Germinal center (tissue), 1 donor: ENCODE measurements at regions not wholly inside any gene's neighbourhood (a gene's known extent, or its start where the extent isn't known, plus 50 kb on each side); places are given as distances from the start of the nearest gene placed in this dataset.
A peak's percentile ranks its signal among the peaks of the same experiment; 100 is the strongest.

ENCODE experiments used
- DNase-seq: peaks from one replicate; pipeline ENCODE4 v3.0.0; 2012; ENCODE audit warnings: mixed read lengths, low spot score

GRCh38 chr3:148023994-148024393 lies 614.8 kb downstream of the ZIC1 start:
- no peak for DNase-seq

GRCh38 chr3:148026009-148026588 lies 616.9 kb downstream of the ZIC1 start:
- DNase-seq, result no peak

GRCh38 chr3:148030975-148031374 lies 621.8 kb downstream of the ZIC1 start:
- DNase-seq, result no peak

GRCh38 chr3:148034353-148034752 lies 625.2 kb downstream of the ZIC1 start:
- DNase-seq, result no peak

- no peak for DNase-seq
Observed at GRCh38 chr3:148036331-148036876, 627.2 kb downstream of the ZIC1 start.

GRCh38 chr3:148042663-148043445 lies 633.7 kb downstream of the ZIC1 start:
- DNase-seq, result no peak

- no peak for DNase-seq
Observed at GRCh38 chr3:148044151-148044550, 635.0 kb downstream of the ZIC1 start.

GRCh38 chr3:148054999-148055398 lies 642.7 kb upstream of the AGTR1 start:
- no peak for DNase-seq

GRCh38 chr3:148062590-148062989 lies 635.1 kb upstream of the AGTR1 start:
- no peak for DNase-seq

GRCh38 chr3:148066802-148067201 lies 630.9 kb upstream of the AGTR1 start:
- DNase-seq, result no peak

GRCh38 chr3:148068466-148068865 lies 629.2 kb upstream of the AGTR1 start:
- no peak for DNase-seq

- DNase-seq, result no peak
Observed at GRCh38 chr3:148070041-148070440, 627.7 kb upstream of the AGTR1 start.

- DNase-seq, result no peak
Observed at GRCh38 chr3:148073721-148074456, 623.8 kb upstream of the AGTR1 start.

- no peak for DNase-seq
Observed at GRCh38 chr3:148074946-148075345, 622.8 kb upstream of the AGTR1 start.

- no peak for DNase-seq
Observed at GRCh38 chr3:148075771-148076716, 621.7 kb upstream of the AGTR1 start.

GRCh38 chr3:148077318-148077923 lies 620.3 kb upstream of the AGTR1 start:
- peak; percentile 1 for DNase-seq

GRCh38 chr3:148077965-148078364 lies 619.7 kb upstream of the AGTR1 start:
- DNase-seq, result no peak

GRCh38 chr3:148078658-148079057 lies 619.0 kb upstream of the AGTR1 start:
- DNase-seq, result no peak

GRCh38 chr3:148079370-148079769 lies 618.3 kb upstream of the AGTR1 start:
- no peak for DNase-seq

GRCh38 chr3:148081926-148082325 lies 615.8 kb upstream of the AGTR1 start:
- DNase-seq, result no peak
